ENCODE measurements at regions not wholly inside any gene's neighbourhood (a gene's known extent, or its start where the extent isn't known, plus 50 kb on each side); places are given as distances from the start of the nearest gene placed in this dataset.
"Not testable (repeated sequence)": the region's sequence is repeated elsewhere in the genome, so short reads cannot be mapped to it uniquely, and the experiment has no call there.

GRCh38 chr7:153396475-153396874 lies 636.9 kb downstream of the ACTR3B start:
- no peak for DNase-seq

- DNase-seq: no peak
Observed at GRCh38 chr7:153397459-153397858, 637.9 kb downstream of the ACTR3B start.

GRCh38 chr7:153397906-153398305 lies 638.4 kb downstream of the ACTR3B start:
- DNase-seq: no peak

- DNase-seq: no peak
Observed at GRCh38 chr7:153398370-153398769, 638.8 kb downstream of the ACTR3B start.

- DNase-seq: no peak
Observed at GRCh38 chr7:153398789-153399553, 639.4 kb downstream of the ACTR3B start.

- DNase-seq: no peak
Observed at GRCh38 chr7:153399554-153399940, 640.0 kb downstream of the ACTR3B start.

- no peak for DNase-seq
Observed at GRCh38 chr7:153400735-153401593, 641.4 kb downstream of the ACTR3B start.

GRCh38 chr7:153401795-153402720 lies 642.5 kb downstream of the ACTR3B start:
- DNase-seq: no peak

- no peak for DNase-seq
Observed at GRCh38 chr7:153402721-153403541, 643.4 kb downstream of the ACTR3B start.

GRCh38 chr7:153404124-153404523 lies 644.6 kb downstream of the ACTR3B start:
- no peak for DNase-seq

GRCh38 chr7:153404781-153405279 lies 645.3 kb downstream of the ACTR3B start:
- DNase-seq: no peak

GRCh38 chr7:153405704-153406485 lies 646.3 kb upstream of the DPP6 start:
- DNase-seq: no peak

GRCh38 chr7:153406486-153406872 lies 645.7 kb upstream of the DPP6 start:
- DNase-seq: peak; percentile 67

GRCh38 chr7:153407291-153408046 lies 644.7 kb upstream of the DPP6 start:
- no peak for DNase-seq

- DNase-seq: no peak
Observed at GRCh38 chr7:153408360-153409335, 643.5 kb upstream of the DPP6 start.

GRCh38 chr7:153409567-153410342 lies 642.4 kb upstream of the DPP6 start:
- DNase-seq: not testable (repeated sequence)

GRCh38 chr7:153410997-153411642 lies 641.1 kb upstream of the DPP6 start:
- not testable (repeated sequence) for DNase-seq

Data from NCI-H1105 treated with DMSO at 0.1 percent for 48 hours (cell line).